Kasumi-1 (cell line): ENCODE measurements at regions not wholly inside any gene's neighbourhood (a gene's known extent, or its start where the extent isn't known, plus 50 kb on each side); places are given as distances from the start of the nearest gene placed in this dataset.
"Not testable (repeated sequence)": the region's sequence is repeated elsewhere in the genome, so short reads cannot be mapped to it uniquely, and the experiment has no call there.

Experiments used
- DNase-seq, 2 experiments: peaks; one replicate each; lab custom pipeline; 2025; lab: John Stamatoyannopoulos, UW

DNA sequence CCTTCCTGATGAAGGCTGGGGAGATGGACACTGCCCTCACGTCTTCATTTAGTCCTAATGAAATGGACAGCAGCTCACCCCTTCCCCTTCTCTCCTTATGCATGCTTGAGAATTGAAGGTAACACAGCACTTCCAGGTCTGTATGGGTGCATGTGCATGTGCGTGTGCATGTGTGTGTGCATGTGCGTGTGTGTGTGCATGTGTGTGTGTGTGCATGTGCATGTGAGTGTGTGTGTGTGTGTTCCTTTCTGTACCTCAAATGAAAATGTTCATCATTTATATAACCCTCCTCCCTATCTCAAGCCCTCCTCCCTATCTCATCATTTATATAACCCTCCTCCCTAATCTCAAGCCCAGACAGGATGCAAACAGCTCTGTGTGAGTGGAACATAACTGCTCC lies 444.8 kb downstream of the MAT2B start:
- DNase-seq, result no peak

DNA sequence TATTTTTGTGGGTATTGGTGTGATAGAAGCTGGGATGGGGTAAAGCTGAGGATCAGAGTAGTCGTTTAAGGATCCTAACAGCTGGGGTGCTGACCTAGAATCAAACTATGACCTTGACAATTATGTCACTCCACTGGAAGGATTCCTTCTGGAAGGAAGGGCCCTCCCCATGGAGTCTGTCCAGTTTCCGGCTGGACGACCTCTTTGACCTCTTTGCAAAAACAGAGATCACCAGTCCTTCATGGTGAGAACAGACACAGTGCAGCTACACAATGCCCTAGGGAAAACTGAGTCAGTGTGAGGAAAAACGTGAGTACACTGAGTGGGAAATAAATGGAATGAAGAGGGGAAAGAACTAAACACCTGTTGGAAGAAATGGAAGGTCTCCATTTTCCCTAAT lies 445.6 kb downstream of the MAT2B start:
- DNase-seq, result no peak

DNA sequence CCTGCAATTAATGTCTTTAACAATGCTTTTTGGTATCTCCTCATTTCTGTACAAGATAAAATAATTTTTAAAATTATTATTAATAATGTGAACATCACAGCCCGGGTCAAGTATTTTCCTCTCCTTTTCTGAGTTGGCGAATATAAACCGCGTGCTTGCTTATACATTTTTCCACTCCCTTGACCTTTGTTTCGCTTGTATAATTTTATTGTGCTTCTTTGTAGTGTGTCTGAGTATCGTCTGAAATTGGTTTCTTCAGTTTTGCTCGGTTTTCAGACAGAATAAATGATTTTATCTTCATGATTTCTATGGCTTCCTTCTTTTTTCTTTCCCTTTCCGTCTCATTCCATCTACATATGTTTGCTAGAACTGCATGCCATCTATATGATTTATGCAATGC lies 448.5 kb downstream of the MAT2B start:
- no peak for DNase-seq

DNA sequence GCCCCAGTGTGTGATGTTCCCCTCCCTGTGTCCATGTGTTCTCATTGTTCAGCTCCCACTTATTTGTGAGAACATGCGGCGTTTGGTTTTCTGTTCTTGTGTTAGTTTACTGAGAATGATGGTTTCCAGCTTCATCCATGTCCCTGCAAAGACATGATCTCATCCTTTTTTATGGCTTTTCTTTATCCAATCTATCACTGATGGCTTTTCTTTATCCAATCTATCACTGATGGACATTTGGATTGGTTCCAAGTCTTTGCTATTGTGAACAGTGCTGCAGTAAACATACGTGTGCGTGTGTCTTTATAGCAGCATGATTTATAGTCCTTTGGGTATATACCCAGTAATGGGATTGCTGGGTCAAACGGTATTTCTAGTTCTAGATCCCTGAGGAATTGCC lies 455.8 kb downstream of the MAT2B start:
- not testable (repeated sequence) for DNase-seq

DNA sequence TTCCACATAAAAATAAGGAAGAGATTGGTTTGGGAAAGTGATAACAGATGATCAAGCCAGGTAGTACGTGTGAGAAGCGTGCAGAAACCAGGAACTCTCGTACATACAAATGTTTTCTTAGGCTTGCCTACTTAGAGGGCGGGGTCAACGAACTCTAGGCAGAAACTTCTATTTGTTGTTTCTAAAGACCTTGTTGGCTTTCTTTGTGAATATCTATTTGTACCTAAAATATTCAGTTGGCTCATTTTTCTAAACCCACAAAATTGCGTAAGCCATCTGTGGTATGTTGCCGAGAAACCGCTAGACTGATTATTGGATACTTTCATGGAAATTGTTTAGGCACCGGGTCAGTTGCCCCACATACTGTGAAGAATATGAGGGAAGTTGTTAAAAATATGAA lies 458.5 kb downstream of the MAT2B start:
- no peak for DNase-seq

DNA sequence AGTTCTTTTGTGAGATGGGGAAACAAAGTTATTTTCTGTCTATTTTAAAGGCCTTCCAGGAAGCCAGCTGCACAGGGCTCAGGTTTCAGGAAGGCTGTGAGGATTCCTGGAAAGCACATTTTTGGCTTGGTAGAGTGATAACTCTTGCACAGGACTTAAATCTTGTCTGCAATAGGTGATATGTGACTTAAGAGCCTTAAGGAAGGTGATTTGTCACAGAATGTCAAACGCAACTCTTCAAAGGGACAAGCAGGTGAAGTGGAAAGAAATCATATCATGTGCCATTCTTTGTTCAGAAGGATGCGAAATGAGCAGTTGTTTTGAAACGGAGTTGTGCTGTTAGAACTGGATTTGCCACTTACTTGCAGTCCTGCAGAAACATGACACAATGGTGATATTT lies 459.3 kb downstream of the MAT2B start:
- DNase-seq, result no peak

DNA sequence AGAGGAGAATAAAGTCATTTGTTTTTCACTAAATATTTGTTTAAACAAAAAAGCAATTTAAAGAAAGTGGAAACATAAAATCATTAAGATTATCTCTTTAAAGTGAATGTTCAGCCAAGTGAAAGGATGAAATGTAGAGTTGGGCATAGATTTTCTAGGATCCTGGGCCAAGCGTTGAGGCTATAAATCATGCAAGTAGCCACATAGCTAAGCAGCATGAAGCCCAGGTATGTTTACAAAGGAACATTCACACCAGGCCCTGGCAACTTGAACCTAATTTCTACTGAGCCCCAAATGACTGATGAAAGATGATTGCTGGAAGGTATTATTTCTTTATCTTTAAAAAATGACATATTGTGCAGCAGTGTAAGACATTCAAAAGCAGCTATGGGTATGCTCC lies 461.8 kb downstream of the MAT2B start:
- no peak for DNase-seq

DNA sequence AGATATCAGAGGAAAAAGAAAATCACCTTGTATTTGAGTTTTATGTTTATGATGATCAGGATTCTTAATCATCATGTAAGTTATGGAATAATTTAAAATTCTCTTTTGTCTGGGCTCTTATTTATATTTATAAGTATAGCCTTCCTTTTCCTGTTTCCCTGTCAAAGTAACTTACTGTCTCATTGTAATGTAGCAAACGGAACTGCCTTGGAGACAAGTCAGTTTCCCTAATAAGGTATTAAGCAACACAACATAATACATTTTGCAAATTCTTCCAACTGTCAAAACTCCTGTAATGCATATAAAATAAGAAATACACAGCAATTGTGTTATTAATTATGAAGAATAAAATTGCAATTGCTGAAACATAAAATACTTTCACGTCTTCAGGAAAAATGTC lies 463.2 kb downstream of the MAT2B start:
- no peak for DNase-seq

DNA sequence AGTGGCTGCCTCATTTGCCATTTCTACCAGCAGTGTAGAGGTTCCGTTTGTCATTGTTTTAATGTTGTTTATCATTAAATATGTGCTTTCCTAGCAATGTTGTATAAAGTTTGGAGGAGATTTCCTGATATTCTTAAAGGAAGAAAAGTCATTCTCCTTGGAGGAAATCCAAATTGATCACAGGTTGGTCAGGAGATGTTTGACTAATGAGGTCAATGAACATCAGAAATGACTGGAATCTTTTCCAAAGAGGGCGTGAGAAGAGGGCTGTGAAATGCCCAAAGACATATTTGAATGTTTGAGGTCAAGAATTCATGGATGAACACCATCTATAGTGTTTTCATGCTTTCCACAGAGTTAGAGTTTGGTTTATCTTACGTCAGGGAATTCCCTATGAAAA lies 471.3 kb downstream of the MAT2B start:
- no peak for DNase-seq

DNA sequence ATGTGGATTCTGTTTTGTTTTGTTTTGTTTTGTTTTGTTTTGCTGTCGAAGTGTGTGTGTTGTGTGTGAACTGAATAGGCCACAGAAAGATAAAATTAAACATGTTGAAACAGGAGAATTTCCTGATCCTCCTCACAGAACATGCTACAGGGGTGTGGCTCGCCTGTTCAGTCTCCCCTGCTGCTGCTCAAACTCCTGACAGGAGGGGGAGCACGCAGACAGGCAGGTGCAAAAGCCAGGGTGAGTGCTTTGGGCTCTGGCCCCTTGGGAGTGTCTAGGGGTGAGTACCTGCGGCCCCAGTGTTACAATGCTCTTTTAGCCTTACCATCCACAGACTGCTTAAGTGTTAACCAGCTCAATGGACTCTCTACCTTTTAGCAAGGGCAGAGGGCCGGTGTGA lies 473.5 kb downstream of the MAT2B start:
- DNase-seq, result no peak

DNA sequence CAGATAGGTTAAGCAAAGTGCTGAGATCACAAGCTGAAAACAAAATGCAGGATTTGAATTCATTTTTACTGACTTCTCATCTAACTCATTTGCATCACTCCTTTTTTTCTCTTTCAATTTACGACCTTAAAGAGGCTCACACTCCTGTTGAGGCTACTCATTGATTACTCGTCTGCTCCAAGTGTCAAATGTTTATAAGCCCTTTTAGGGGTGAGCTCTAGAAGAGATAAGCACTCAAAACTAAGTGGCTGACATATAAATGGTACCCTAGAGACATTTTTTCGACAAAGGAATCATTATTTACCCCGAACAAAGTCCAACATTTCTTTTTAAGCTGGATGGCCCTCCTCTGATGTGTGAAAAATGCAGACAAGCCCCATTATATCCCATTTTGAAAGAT lies 483.1 kb downstream of the MAT2B start:
- no peak for DNase-seq

DNA sequence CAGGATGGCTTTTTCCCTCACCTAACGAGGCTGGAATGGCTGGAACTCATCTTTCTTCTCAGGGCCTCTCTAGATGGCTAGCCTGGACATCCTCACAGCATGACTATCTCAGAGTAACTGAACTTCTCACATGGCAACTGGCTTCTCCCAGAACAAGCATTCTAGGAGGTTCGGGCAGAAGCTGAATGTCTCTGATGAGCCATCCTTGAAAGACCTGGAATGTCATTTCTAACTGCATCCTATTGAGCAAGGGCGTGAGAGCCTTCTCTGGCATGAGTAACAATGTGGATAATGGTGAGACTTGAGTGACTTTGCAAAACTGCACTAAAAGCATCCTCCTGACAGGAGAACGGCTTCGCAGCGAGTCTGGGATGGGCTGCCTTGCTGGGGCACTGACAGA lies 487.7 kb downstream of the MAT2B start:
- no peak for DNase-seq

DNA sequence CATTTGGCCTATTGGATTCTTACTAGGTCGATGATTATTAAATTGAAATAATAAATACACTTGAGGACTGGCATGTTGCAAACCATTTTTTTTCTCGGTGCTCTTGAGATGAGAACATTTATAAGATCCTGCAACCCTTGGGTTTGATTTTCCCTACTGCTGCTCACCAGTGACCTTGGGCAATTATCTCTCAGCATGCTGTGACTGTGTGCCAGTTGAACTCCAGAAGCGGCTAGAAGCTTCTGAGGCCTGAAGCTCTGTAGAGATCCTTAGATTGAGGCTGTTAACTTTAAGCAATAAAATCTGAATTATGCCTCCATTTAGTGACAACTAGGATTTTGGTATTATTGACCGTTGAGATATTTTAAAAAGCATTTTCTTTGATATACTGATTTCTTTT lies 489.8 kb downstream of the MAT2B start:
- no peak for DNase-seq

DNA sequence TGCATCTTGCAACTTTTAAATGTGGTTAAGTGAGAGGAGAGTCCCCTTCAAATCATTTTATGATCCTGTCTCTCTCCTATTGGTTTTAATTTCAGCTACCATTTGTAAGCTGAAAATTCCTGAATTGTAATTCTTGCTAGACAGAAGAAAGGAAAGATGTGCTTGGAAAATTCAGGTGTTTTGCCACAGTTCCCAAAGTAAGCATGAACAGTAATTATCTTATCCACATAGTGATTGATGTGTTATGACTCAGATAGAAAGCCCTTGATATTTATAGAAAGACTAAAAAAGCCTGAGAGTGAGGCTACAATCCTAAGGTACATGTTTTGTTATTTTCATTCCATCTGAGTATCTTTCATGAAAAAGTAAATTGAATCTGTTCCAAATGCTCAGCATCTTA lies 492.5 kb downstream of the MAT2B start:
- no peak for DNase-seq

DNA sequence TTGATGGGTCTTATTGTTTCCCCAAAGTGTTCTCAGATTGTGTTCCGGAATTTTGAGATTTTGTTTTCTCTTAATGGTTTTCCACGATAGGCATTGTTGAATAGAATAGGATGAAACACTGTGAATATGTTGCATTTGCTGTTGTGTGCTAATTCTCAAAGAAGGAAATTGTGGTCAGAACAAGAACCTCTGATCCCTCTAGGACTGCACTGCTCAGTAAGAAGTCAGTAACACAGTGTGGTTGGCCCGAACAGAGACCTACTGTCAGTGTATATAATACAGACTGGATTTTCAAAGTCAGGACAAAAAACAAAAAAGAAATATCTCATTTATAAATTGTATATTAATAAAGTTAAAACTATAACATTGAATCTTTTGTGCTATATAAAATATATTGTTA lies 494.8 kb downstream of the MAT2B start:
- peak; percentile 68 to 72 for DNase-seq

DNA sequence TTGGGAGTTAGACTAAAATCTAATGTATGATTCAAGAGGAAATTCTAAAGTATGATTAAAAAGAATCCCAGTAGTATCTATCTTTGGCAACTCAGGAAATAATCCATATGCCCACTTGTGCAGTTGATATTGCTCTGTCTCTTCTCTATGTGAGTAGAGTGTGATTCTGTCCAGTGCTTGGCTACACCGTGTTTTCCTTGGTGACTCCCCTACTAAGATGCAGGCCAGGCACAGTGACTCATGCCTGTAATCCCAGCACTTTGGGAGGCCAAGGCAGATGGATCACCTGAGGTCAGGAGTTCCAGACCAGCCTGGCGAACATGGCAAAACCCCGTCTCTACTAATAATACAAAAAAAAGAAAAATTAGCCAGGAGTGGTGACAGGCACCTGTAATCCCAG lies 495.4 kb downstream of the MAT2B start:
- DNase-seq, result no peak

DNA sequence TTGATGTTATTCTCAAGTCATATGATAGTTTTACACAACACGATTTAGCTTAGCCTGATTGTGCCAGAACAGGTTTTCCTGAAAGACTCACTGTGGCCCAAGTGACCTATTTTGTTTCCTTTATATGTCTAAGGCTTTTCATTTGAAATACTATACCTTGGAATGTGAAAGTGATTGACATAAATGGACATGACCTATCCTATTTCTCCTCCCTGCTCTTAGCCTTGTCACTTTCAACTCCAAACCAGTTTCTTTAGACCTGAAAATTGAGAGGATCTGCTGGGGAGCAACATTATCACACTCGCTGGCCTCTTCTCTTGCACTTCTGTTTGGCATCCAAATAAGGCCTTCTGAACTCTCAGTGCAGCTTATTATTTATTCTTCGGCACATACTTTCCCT lies 496.8 kb downstream of the MAT2B start:
- DNase-seq, result no peak

DNA sequence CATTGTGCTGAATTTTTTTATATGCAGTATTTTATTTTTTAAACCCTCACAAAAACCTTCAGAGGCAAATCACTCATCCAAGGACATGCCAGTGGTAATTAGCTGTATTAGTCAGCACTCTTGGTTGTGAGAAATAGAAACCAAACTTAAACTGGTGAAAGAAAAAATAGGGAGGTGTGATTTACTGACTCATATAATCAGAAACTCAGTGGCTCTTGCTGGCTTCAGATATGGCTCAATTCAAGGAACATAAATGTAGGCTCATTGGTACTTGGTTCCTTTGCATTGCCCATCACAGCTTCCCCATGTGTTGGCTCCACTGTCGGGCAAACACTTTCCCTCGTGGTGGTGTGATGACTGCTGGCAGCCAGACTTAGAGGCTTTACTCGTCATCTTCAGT lies 497.2 kb downstream of the MAT2B start:
- no peak for DNase-seq

DNA sequence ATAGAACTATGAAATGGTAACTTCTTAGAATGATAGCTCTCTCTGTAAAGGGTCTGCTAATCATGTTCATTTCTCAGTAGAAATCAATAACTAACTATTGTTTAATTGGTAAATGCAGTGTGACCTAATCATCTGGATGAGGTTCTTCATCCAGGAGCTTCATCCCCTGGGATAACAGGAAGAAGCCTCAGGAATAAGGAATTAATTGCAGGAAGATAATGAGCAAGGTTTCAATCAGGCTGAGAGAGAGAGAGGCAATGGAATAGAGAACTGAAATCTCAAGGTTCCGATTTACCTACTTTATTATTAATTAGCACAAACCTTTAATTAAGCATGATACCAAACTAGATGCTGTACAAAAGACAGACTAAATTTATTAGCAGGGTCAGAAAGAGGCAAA lies 499.7 kb downstream of the MAT2B start:
- no peak for DNase-seq

DNA sequence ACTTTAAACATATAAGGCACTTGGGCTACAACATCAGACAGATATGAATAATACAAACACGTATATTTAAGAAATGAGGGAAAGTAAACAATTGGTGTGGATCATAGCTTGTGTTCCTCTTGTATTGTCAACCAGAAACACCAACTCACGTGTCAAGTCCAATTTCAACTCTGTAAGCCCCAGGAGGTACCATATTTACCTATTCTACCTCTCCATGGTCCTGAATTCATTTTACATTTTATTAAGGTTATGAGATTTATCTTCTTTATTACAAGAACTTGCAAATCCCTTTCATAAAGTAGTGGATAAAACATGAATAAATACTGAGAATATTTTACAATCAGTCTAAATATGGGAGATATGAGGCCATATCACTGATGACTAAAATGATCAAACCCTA lies 501.6 kb downstream of the MAT2B start:
- no peak for DNase-seq

DNA sequence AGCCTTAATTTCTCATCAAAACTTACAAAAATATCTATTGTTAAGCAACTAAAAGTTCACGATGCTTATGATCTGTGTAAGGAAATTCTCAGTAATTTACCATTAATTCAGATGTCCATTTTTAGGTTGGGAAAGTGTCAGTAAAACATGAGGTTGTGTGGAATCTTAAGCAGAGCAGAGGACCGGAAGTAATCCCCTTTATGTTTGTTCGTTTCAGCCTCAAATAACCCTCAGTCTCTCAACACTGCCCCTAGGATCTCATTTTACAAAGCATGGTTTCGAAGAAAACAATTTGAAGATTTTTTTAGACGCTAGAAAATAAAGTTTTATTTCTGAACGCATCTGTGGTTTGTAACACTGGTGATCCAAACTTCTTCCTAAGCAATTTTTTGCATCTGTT lies 504.2 kb downstream of the MAT2B start:
- no peak for DNase-seq

DNA sequence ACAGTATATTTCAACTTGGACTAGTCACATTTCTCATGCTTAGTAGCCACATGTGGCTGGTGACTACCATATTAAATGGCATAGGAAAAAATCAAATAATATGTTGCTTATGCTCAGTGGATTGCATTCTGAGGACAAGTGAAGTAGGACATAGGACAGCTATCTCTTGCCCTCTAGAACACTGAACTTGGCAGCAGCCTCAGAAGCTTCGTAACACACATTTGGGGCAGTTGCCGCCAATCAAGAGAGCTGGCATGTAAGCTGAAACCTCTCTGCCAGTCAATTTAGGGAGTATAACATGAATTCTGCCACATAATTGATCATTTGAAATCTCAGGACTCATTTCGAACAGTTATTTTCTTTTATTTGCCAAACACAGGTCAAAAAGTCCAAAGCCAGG lies 505.5 kb downstream of the MAT2B start:
- no peak for DNase-seq

DNA sequence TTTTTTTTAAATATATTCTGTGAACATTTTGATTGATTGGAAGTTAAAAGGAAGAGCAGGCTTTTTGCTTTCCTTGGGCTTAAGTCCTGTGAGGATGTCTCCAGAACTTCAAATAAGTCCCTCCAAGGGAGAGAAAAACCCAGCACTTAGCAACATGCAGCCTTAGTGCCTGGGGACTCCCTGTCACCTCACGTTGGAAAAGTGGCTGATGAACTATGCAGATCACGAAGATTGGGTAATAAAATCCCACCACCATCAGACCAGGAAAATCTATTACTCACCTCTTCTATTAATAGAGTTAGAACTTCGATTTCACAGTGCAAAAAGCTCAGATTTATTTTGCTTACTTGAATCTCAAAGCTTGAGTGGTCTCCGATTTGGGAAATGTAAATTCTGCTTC lies 507.0 kb downstream of the MAT2B start:
- DNase-seq, result no peak

DNA sequence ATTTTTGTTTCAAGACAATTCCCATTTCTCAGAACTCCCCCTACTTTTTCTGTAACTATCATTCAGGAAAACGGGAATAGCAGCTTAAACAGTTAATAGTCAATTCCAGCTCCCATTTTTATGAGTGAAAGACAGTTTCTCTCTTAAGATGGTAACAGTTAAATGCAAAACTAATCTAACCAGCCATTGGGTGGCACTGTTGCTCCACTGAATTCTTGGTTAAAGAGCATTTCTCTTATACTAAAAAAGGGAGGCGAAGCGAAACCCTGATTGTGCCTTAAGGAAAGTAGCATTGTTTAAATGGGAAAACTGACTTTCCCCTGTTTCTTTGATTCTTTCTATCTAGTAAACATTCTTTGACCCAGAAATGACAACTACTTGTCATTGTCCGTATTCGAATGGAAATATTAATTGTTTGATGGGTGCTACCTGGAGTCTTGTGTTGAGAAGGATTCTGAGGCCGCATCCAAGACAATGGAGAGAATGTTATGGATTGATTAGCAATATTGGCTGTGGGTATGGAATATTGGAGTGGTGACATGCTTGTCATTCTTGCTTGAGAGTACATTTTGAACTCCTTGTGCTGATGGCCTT lies 507.8 kb downstream of the MAT2B start:
- DNase-seq, result peak; percentile 59 to 76

DNA sequence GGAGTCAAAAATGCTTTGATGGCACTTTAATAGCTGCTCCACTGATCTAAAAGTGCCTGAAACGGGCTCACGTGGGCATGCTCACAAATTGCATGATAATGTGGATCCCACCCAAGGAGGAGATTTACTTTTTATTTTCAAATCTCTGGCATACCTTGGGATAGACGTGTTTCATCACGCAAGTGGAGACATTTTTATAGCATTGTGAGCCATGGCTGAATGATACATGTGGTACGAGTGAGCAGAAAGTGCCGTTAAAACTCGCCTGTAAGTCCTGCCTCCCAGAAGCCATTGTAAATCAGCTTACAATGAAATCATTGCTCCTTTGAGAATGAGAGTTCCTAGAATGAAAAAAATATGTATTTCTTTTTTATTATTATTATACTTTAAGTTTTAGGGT lies 514.7 kb downstream of the MAT2B start:
- no peak for DNase-seq
